Dermis blood vessel endothelial cell (primary cell): ENCODE measurements at regions not wholly inside any gene's neighbourhood (a gene's known extent, or its start where the extent isn't known, plus 50 kb on each side); places are given as distances from the start of the nearest gene placed in this dataset.

Experiments
- DNase-seq: peaks from one replicate; pipeline ENCODE4 v3.0.0; 2010

- DNase-seq: no peak
These were observed 156.0 kb downstream of the TOMM20 start for GRCh38 chr1:234972411-234973191.

- DNase-seq: no peak
These were observed 156.9 kb downstream of the TOMM20 start for GRCh38 chr1:234971586-234972297.

DNA sequence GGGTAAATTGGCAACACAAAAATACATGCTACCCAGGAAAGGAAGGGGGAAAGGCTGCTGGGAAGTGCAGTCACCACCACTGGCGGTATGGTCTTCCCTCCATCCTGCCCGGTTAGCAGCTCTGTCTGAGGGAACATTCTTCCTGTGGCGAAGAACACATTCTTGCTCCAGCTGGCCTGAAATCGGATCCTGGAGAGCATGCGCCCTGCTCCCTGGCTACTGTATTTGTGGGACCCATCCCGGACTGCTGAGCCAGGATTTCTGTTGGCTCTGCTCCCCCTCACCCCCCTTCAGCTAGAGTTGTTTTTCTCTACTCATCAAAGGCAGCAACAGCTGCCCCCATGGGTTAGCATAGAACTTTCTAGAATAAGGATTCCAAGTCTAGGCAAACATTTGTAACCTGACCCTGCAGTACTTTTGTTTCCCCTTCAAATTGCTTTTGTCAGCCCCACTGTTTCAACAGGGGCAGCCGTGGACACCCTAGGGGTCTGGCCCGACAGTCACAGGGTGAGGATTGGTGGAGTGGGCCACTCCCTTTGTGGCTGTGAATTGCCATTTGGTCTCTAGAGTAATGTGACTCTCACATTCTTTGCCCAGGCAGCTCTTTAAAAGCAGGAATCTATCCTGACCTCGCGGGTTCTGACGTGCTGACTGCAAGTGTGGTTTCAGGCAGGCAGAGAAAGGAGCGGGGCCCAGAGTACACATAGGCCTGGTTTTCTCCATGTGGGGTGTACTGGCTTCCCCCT is 157.7 kb downstream of the TOMM20 start:
- DNase-seq: peak; percentile 50

DNA sequence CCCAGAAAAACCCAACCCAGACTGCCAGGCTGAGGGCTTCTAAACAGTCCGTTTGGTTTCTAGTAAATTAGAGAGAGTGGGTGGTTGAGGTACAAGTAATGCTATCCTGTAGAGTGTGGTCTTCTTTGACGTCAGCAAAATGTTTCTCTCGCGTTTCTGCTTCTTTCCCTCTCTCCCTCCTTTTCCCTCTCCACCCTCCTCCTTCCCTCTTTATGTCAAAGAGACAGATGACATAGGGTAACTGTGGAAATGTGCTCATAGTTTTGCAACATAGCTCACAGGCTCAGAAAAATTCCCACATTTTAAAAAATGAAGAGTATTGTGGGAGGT is 158.3 kb downstream of the TOMM20 start:
- no peak for DNase-seq

DNA sequence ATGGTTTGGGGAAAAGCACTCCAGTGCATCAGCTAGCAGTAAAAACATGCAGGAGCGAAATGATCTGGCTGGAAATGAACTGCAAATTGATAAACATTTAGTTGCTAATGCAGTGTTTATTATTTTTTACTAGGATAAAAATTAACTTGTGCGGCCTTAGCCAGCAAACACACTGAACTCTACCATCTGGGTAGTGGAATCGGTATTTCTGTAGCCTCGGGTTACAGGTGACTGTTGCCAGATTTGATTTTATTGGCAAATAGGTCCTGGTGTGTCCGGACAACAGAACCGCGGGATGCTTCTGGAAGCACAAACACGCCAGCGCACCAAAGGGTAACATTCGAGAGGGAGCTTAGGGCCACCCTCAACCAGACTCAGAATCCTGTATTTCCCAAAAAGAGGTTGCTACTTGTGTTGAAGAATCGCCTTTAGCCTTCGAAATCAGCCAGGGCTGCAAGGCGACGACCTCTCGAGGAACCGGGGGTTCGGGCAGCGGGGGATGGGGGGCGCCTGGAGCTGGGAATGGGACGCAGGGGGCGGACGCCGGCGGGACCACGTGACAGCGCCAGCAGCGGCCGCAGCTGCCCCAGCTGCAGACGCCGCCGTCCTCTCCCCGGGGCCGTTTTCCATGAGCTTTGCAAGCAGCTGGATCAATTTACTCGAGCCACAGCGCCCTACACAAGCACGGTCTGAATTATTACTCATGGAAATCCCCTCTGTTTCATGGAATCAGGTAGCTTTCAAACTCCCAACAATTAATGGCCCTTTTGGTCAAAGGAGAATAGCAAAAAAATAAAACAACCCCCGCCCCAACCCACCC is 158.8 kb downstream of the TOMM20 start:
- peak; percentile 72 for DNase-seq

DNA sequence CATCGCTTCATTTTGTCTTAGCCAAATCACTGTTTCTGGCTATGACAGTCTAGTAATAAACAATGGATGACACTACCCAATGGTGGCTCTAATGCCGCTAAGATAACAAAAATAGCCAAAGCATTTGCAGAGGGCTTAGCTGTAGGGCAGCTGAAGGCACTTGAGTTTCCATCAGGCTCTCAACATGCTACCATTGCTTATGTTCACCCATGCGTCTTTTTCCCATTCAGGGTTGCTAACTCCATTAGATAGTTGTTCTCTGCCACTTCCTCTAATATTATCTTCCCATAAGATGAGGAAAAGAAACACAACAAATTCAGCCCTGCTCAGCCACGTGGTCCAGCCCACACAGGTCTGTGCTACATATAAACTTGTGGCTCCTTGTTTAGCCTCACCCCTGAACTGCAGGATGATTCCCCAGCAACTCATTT is 159.6 kb downstream of the TOMM20 start:
- DNase-seq: no peak

GRCh38 chr1:234968451-234968850 is 160.2 kb downstream of the TOMM20 start:
- DNase-seq: no peak

GRCh38 chr1:234967121-234967520 is 161.5 kb downstream of the TOMM20 start:
- no peak for DNase-seq

- DNase-seq: no peak
These were observed 163.5 kb downstream of the TOMM20 start for GRCh38 chr1:234965111-234965510.

- no peak for DNase-seq
These were observed 164.5 kb downstream of the TOMM20 start for GRCh38 chr1:234963904-234964702.

DNA sequence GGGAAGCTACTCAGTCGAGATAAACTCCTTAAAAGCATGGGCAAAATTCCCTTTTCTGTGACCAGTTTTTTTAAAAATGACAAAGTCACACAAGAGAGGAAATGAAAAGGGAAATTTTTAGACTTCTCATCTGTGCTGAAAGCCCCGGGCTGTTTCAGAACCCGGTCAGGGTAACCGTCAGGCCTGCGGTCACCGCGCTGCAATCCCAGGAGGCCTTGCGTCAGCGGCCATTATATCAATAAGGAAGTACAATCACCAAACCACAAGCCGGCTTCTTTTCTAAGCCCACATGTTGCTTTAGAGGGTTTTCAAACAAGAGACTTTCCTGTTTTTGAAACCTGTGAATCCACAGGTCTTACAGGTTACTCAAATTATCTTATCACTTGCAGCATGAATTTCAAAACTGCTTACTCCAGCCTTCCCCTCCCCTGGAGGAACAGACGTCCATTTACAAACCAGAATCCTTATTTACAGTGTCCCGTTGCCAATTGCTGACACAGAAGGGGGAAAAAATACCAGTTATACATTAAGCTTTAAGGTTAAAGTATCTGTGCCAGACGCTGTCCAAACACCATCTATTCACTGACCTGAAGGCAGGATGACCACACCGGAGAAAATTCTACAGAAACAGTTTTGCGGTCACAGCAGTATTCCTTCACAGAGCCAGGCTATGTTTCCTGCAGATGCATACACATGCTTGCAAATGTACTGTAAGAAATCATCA is 165.3 kb downstream of the TOMM20 start:
- peak; percentile 35 for DNase-seq

GRCh38 chr1:234962340-234962989 is 166.2 kb downstream of the TOMM20 start:
- no peak for DNase-seq

GRCh38 chr1:234961456-234962339 is 166.9 kb downstream of the TOMM20 start:
- no peak for DNase-seq

- DNase-seq: peak; percentile 84
These were observed 167.7 kb downstream of the TOMM20 start for GRCh38 chr1:234960722-234961455.

- no peak for DNase-seq
These were observed 169.7 kb downstream of the TOMM20 start for GRCh38 chr1:234958706-234959657.

- no peak for DNase-seq
These were observed 170.5 kb downstream of the TOMM20 start for GRCh38 chr1:234958066-234958705.
